Thyroid gland (tissue), 4 donors: ENCODE measurements at regions not wholly inside any gene's neighbourhood (a gene's known extent, or its start where the extent isn't known, plus 50 kb on each side); places are given as distances from the start of the nearest gene placed in this dataset.

ENCODE experiments used
- CTCF ChIP-seq, 6 experiments: fragments of 200-600 bp in 3 of 6; fragments of 450-650 bp in 3 of 6; sonication (generic) in 3 of 6; IDR thresholded peaks; one replicate each; pipeline ENCODE4 v1.5.1; 2016 to 2019; ENCODE audit warnings: antibody characterized with exemption in 6 of 6, mild to moderate bottlenecking in 2 of 6, inconsistent platforms in 1 of 6, moderate library complexity in 1 of 6
- POLR2A ChIP-seq, 2 donors: fragments of 450-650 bp; IDR thresholded peaks; one replicate each; pipeline ENCODE4 v1.6.1; 2017; ENCODE audit warnings: antibody characterized with exemption in 2 of 2, mild to moderate bottlenecking in 2 of 2, moderate library complexity in 1 of 2

- TF ChIP-seq CTCF (IDR thresholded peaks at IDR 0.05) (no peak), POLR2A (IDR thresholded peaks at IDR 0.05) (no peak)
These were observed 186.3 kb upstream of the TMTC4 start for GRCh38 chr13:100860866-100861265.
